ENCODE measurements at regions not wholly inside any gene's neighbourhood (a gene's known extent, or its start where the extent isn't known, plus 50 kb on each side); places are given as distances from the start of the nearest gene placed in this dataset.

- no peak for TF ChIP-seq CTCF (IDR thresholded peaks at IDR 0.05)
- no peak for TF ChIP-seq NFYB (CRISPR knock-in tag; conservative IDR thresholded peaks at IDR 0.05; ENCODE audit: low read depth)
- TF ChIP-seq CREB1 (CRISPR knock-in tag; IDR thresholded peaks at IDR 0.05) = no peak
These were observed 129.9 kb downstream of the AIPL1 start for GRCh38 chr17:6304894-6305612.
